ENCODE measurements at regions not wholly inside any gene's neighbourhood (a gene's known extent, or its start where the extent isn't known, plus 50 kb on each side); places are given as distances from the start of the nearest gene placed in this dataset.

DNA sequence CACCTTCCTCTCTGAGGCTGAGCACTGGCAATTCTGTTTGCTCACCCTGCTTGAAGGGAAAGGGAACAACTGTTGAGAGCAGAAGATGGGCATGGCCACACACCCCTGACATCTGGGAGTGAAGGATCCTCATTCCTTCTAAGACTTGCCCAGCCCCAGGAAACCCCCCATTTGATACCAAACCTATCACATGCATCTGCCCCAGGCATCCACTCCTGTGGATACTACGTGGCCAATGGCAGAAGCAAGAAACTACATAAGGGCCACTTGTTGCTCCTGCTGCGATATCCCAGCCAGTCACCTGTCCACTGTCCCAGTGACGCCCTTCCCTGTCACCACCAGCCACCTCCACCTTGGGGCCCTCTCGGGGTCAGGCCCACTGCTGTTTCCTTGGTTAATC, 185.2 kb downstream of the SMAD2 start (continued):
- TF ChIP-seq, protein P1, sequence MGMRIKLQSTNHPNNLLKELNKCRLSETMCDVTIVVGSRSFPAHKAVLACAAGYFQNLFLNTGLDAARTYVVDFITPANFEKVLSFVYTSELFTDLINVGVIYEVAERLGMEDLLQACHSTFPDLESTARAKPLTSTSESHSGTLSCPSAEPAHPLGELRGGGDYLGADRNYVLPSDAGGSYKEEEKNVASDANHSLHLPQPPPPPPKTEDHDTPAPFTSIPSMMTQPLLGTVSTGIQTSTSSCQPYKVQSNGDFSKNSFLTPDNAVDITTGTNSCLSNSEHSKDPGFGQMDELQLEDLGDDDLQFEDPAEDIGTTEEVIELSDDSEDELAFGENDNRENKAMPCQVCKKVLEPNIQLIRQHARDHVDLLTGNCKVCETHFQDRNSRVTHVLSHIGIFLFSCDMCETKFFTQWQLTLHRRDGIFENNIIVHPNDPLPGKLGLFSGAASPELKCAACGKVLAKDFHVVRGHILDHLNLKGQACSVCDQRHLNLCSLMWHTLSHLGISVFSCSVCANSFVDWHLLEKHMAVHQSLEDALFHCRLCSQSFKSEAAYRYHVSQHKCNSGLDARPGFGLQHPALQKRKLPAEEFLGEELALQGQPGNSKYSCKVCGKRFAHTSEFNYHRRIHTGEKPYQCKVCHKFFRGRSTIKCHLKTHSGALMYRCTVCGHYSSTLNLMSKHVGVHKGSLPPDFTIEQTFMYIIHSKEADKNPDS (CRISPR knock-in tag; IDR thresholded peaks at IDR 0.05) = no peak
- TF ChIP-seq, protein P2, sequence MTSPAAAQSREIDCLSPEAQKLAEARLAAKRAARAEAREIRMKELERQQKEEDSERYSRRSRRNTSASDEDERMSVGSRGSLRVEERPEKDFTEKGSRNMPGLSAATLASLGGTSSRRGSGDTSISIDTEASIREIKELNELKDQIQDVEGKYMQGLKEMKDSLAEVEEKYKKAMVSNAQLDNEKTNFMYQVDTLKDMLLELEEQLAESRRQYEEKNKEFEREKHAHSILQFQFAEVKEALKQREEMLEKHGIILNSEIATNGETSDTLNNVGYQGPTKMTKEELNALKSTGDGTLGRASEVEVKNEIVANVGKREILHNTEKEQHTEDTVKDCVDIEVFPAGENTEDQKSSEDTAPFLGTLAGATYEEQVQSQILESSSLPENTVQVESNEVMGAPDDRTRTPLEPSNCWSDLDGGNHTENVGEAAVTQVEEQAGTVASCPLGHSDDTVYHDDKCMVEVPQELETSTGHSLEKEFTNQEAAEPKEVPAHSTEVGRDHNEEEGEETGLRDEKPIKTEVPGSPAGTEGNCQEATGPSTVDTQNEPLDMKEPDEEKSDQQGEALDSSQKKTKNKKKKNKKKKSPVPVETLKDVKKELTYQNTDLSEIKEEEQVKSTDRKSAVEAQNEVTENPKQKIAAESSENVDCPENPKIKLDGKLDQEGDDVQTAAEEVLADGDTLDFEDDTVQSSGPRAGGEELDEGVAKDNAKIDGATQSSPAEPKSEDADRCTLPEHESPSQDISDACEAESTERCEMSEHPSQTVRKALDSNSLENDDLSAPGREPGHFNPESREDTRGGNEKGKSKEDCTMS (CRISPR knock-in tag; conservative IDR thresholded peaks at IDR 0.05) = no peak
- TF ChIP-seq, protein P3, sequence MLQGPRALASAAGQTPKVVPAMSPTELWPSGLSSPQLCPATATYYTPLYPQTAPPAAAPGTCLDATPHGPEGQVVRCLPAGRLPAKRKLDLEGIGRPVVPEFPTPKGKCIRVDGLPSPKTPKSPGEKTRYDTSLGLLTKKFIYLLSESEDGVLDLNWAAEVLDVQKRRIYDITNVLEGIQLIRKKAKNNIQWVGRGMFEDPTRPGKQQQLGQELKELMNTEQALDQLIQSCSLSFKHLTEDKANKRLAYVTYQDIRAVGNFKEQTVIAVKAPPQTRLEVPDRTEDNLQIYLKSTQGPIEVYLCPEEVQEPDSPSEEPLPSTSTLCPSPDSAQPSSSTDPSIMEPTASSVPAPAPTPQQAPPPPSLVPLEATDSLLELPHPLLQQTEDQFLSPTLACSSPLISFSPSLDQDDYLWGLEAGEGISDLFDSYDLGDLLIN (CRISPR knock-in tag; IDR thresholded peaks at IDR 0.05; ENCODE audit: borderline replicate concordance) = no peak

DNA sequence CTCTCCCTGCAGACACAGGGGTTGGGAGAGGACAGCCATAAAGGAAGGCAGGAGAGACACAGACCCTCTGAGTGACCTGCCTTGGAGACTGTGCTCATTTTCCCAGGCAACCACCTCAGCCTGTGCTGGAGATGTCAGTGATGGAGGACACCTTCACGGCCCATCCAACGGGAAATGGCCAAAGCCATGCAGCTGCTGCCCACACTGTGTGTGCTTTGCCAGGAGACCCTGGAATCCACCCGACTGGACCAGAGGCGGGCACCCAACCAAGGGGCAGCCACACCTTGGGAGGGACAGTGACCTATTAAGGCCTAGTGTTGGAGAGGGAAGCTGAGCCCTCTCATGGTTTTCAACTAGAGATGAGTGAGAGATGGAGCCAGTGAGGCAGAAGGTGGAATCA, 192.5 kb downstream of the SMAD2 start:
- no TSS peak for BruUV-seq (replicated peaks)
- Histone ChIP-seq H3K36me3 (replicated peaks in 1 of 2; ENCODE audit: control insufficient read depth in 1 of 2, insufficient read depth in 2 of 2, low read length in 2 of 2) (no peaks in the 10 kb centered on the region), H4K20me1 (ENCODE audit: insufficient read depth, low read length) (no peaks in the 10 kb centered on the region), H3K4me2 (ENCODE audit: low read depth, low read length) (no peak overlapping the region), H3K4me1 (ENCODE audit: insufficient read depth, low read length) (no peaks in the 10 kb centered on the region), H2AFZ (ENCODE audit: low read length) (no peak overlapping the region), H3K27me3 (ENCODE audit: control insufficient read depth in 1 of 2, insufficient read depth in 2 of 2, low read length in 2 of 2) (peaks cover 1 to 31% of the 10 kb centered on the region in 2 experiments; a peak in 3 of 5 replicates), H3K4me3 (replicated peaks in 1 of 3; ENCODE audit: insufficient read depth in 1 of 3, low read depth in 2 of 3, low read length in 3 of 3) (no peak overlapping the region), H3K9me3 (ENCODE audit: low read length) (no peaks in the 10 kb centered on the region), H3K9ac (ENCODE audit: insufficient read depth, low read depth, low read length) (no peak overlapping the region), H3K79me2 (ENCODE audit: insufficient read depth, low read length) (no peaks in the 10 kb centered on the region), H3K27ac (ENCODE audit: extremely low read length, insufficient read depth, low read length) (no peak overlapping the region)
- FAIRE-seq (no peak), ATAC-seq (no peak), DNase-seq (ENCODE audit: low spot score) (no peak)
- in situ Hi-C loops (cut with HindIII; ENCODE audit: extremely low pct_ligation_motif_present, low pct_unique_long_range_greater_than_20kb) (no loop called here), intact Hi-C loops (cut with micrococcal nuclease; ENCODE audit: unreplicated experiment) (no loop called here)
- ChIA-PET POLR2A (no interaction called here), CTCF (ENCODE audit: low intra/inter-chr PET ratio, low total read pairs) (no interaction called here)
- 4% methylated on average over 4 of the region's 4 CpGs for WGBS (ENCODE audit: low lambda C conversion rate)
- TF ChIP-seq, protein P4, sequence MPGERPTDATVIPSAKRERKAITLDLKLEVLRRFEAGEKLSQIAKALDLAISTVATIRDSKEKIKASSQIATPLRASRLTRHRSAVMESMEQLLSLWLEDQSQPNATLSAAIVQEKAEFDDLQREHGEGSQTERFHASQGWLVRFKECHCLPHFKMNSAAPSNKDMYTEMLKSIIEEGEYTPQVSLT (CRISPR knock-in tag; IDR thresholded peaks at IDR 0.05; ENCODE audit: borderline replicate concordance, low read depth) = no peak
- TF ChIP-seq ZNF143 (CRISPR knock-in tag; IDR thresholded peaks at IDR 0.05) (no peak), ZKSCAN1 (IDR thresholded peaks at IDR 0.05; ENCODE audit: low read length) (no peak)
- TF ChIP-seq, protein P5, sequence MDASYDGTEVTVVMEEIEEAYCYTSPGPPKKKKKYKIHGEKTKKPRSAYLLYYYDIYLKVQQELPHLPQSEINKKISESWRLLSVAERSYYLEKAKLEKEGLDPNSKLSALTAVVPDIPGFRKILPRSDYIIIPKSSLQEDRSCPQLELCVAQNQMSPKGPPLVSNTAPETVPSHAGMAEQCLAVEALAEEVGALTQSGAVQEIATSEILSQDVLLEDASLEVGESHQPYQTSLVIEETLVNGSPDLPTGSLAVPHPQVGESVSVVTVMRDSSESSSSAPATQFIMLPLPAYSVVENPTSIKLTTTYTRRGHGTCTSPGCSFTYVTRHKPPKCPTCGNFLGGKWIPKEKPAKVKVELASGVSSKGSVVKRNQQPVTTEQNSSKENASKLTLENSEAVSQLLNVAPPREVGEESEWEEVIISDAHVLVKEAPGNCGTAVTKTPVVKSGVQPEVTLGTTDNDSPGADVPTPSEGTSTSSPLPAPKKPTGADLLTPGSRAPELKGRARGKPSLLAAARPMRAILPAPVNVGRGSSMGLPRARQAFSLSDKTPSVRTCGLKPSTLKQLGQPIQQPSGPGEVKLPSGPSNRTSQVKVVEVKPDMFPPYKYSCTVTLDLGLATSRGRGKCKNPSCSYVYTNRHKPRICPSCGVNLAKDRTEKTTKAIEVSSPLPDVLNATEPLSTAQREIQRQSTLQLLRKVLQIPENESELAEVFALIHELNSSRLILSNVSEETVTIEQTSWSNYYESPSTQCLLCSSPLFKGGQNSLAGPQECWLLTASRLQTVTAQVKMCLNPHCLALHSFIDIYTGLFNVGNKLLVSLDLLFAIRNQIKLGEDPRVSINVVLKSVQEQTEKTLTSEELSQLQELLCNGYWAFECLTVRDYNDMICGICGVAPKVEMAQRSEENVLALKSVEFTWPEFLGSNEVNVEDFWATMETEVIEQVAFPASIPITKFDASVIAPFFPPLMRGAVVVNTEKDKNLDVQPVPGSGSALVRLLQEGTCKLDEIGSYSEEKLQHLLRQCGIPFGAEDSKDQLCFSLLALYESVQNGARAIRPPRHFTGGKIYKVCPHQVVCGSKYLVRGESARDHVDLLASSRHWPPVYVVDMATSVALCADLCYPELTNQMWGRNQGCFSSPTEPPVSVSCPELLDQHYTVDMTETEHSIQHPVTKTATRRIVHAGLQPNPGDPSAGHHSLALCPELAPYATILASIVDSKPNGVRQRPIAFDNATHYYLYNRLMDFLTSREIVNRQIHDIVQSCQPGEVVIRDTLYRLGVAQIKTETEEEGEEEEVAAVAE (CRISPR knock-in tag; IDR thresholded peaks at IDR 0.05; ENCODE audit: borderline replicate concordance) = no peak
- TF ChIP-seq, protein P6, sequence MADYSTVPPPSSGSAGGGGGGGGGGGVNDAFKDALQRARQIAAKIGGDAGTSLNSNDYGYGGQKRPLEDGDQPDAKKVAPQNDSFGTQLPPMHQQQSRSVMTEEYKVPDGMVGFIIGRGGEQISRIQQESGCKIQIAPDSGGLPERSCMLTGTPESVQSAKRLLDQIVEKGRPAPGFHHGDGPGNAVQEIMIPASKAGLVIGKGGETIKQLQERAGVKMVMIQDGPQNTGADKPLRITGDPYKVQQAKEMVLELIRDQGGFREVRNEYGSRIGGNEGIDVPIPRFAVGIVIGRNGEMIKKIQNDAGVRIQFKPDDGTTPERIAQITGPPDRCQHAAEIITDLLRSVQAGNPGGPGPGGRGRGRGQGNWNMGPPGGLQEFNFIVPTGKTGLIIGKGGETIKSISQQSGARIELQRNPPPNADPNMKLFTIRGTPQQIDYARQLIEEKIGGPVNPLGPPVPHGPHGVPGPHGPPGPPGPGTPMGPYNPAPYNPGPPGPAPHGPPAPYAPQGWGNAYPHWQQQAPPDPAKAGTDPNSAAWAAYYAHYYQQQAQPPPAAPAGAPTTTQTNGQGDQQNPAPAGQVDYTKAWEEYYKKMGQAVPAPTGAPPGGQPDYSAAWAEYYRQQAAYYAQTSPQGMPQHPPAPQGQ (CRISPR knock-in tag; IDR thresholded peaks at IDR 0.05; ENCODE audit: borderline replicate concordance) = no peak
